KBM-7 (cell line): ENCODE measurements at regions not wholly inside any gene's neighbourhood (a gene's known extent, or its start where the extent isn't known, plus 50 kb on each side); places are given as distances from the start of the nearest gene placed in this dataset.

Experiments
- DNase-seq: peaks from one replicate; pipeline ENCODE4 v3.0.0-alpha.2; 2015
- in situ Hi-C: fragments of 300-500 bp; cut with MboI; formaldehyde crosslinking; loops from 2 replicates; pipeline ENCODE4 v1.14.3; 2020; ENCODE audit warnings: low sequenced_read_pairs, low pct_unique_long_range_greater_than_20kb, mixed read lengths

GRCh38 chr6:142669471-142670351 lies 275.3 kb downstream of the HIVEP2 start:
- no peak for DNase-seq
- in situ Hi-C loops = no loop called here

- no peak for DNase-seq
- in situ Hi-C loops = no loop called here
These were observed 273.2 kb downstream of the HIVEP2 start for GRCh38 chr6:142671791-142672190.

- no peak for DNase-seq
- in situ Hi-C loops = no loop called here
These were observed 269.5 kb downstream of the HIVEP2 start for GRCh38 chr6:142675517-142675916.

- in situ Hi-C loops = no loop called here
- DNase-seq = no peak
These were observed 268.9 kb downstream of the HIVEP2 start for GRCh38 chr6:142676027-142676443.

GRCh38 chr6:142676647-142677192 lies 268.3 kb downstream of the HIVEP2 start:
- in situ Hi-C loops = no loop called here
- DNase-seq = no peak

GRCh38 chr6:142679907-142680700 lies 264.9 kb downstream of the HIVEP2 start:
- in situ Hi-C loops = no loop called here
- DNase-seq = no peak

GRCh38 chr6:142681099-142681498 lies 263.9 kb downstream of the HIVEP2 start:
- DNase-seq = no peak
- in situ Hi-C loops = no loop called here

GRCh38 chr6:142682985-142683384 lies 262.0 kb downstream of the HIVEP2 start:
- in situ Hi-C loops = no loop called here
- DNase-seq = no peak

GRCh38 chr6:142683714-142684141 lies 261.2 kb downstream of the HIVEP2 start:
- in situ Hi-C loops = no loop called here
- no peak for DNase-seq

- in situ Hi-C loops = no loop called here
- DNase-seq = no peak
These were observed 260.6 kb downstream of the HIVEP2 start for GRCh38 chr6:142684371-142684770.

GRCh38 chr6:142685852-142686506 lies 259.0 kb downstream of the HIVEP2 start:
- in situ Hi-C loops = no loop called here

GRCh38 chr6:142686507-142686887 lies 258.5 kb downstream of the HIVEP2 start:
- in situ Hi-C loops = no loop called here
- DNase-seq = no peak

More at GRCh38 chr6:142685852-142686506, 259.0 kb downstream of the HIVEP2 start:
- DNase-seq = no peak

GRCh38 chr6:142692942-142693341 lies 252.0 kb downstream of the HIVEP2 start:
- peak; percentile 61 for DNase-seq
- in situ Hi-C loops = no loop called here

- DNase-seq = no peak
- in situ Hi-C loops = no loop called here
These were observed 251.5 kb downstream of the HIVEP2 start for GRCh38 chr6:142693441-142693840.

GRCh38 chr6:142694054-142694453 lies 250.9 kb downstream of the HIVEP2 start:
- in situ Hi-C loops = no loop called here
- no peak for DNase-seq

GRCh38 chr6:142695016-142695415 lies 250.0 kb downstream of the HIVEP2 start:
- in situ Hi-C loops = no loop called here

GRCh38 chr6:142696123-142697000 lies 248.6 kb downstream of the HIVEP2 start:
- DNase-seq = no peak
- in situ Hi-C loops = no loop called here

More at GRCh38 chr6:142695016-142695415, 250.0 kb downstream of the HIVEP2 start:
- DNase-seq = no peak

- no peak for DNase-seq
- in situ Hi-C loops = no loop called here
These were observed 248.0 kb downstream of the HIVEP2 start for GRCh38 chr6:142697001-142697335.

- in situ Hi-C loops = no loop called here
- no peak for DNase-seq
These were observed 247.1 kb downstream of the HIVEP2 start for GRCh38 chr6:142697922-142698321.
